Smooth muscle cell (in vitro differentiated cells): ENCODE measurements at regions not wholly inside any gene's neighbourhood (a gene's known extent, or its start where the extent isn't known, plus 50 kb on each side); places are given as distances from the start of the nearest gene placed in this dataset.

Experiments
- DNase-seq: peaks from one replicate; lab custom pipeline; 2025; ENCODE audit not compliant: unreplicated experiment; lab: John Stamatoyannopoulos, UW
- H2AFZ ChIP-seq: fragments of 200-600 bp; sonication (generic); 2 replicates; pipeline ENCODE4 v1.6.0; 2016; ENCODE audit warnings: antibody characterized with exemption, low read depth, mild to moderate bottlenecking
- H3F3A ChIP-seq: fragments of 200-600 bp; sonication (generic); 2 replicates; pipeline ENCODE4 v1.6.0; 2017; ENCODE audit warnings: antibody characterized with exemption, low read depth
- H3K27ac ChIP-seq: fragments of 200-600 bp; sonication (generic); 2 replicates; pipeline ENCODE4 v1.5.1; 2016; ENCODE audit warnings: low read depth, mild to moderate bottlenecking
- H3K27me3 ChIP-seq: fragments of 200-600 bp; sonication (generic); 2 replicates; pipeline ENCODE4 v1.6.1; 2016; ENCODE audit warnings: low read depth, mild to moderate bottlenecking
- H3K36me3 ChIP-seq: fragments of 200-600 bp; sonication (generic); 2 replicates; pipeline ENCODE4 v1.5.1; 2016; ENCODE audit warnings: low read depth
- H3K4me1 ChIP-seq: fragments of 200-600 bp; sonication (generic); 2 replicates; pipeline ENCODE4 v1.5.1; 2016; ENCODE audit warnings: low read depth
- H3K4me2 ChIP-seq: fragments of 200-600 bp; sonication (generic); 2 replicates; pipeline ENCODE4 v1.6.0; 2016; ENCODE audit warnings: mild to moderate bottlenecking
- H3K4me3 ChIP-seq: fragments of 200-600 bp; sonication (generic); 2 replicates; pipeline ENCODE4 v1.5.1; 2016; ENCODE audit warnings: mild to moderate bottlenecking
- H3K79me2 ChIP-seq: fragments of 200-600 bp; sonication (generic); 2 replicates; pipeline ENCODE4 v1.6.0; 2016; ENCODE audit warnings: low read depth, mild to moderate bottlenecking
- H3K9ac ChIP-seq: fragments of 200-600 bp; sonication (generic); 2 replicates; pipeline ENCODE4 v1.6.0; 2016; ENCODE audit warnings: low read depth
- H3K9me3 ChIP-seq: fragments of 200-600 bp; sonication (generic); replicated peaks from 2 replicates; pipeline ENCODE4 v1.5.1; 2016; ENCODE audit warnings: low read depth
- H4K20me1 ChIP-seq: fragments of 200-600 bp; sonication (generic); 2 replicates; pipeline ENCODE4 v1.6.0; 2016; ENCODE audit warnings: low read depth
- WGBS: methylation state at CpG from one replicate; pipeline ENCODE4 v1.1.7; 2016; ENCODE audit warnings: low lambda C conversion rate; 5-methylcytosine and 5-hydroxymethylcytosine counted together
- TF ChIP-seq, protein P1 (sequence below): fragments of 200-600 bp; sonication (generic); IDR thresholded peaks from 2 replicates; pipeline ENCODE4 v1.5.1; 2017; ENCODE audit warnings: borderline replicate concordance, mild to moderate bottlenecking, antibody characterized with exemption; ENCODE audit not compliant: insufficient read depth, poor library complexity, severe bottlenecking

DNA sequence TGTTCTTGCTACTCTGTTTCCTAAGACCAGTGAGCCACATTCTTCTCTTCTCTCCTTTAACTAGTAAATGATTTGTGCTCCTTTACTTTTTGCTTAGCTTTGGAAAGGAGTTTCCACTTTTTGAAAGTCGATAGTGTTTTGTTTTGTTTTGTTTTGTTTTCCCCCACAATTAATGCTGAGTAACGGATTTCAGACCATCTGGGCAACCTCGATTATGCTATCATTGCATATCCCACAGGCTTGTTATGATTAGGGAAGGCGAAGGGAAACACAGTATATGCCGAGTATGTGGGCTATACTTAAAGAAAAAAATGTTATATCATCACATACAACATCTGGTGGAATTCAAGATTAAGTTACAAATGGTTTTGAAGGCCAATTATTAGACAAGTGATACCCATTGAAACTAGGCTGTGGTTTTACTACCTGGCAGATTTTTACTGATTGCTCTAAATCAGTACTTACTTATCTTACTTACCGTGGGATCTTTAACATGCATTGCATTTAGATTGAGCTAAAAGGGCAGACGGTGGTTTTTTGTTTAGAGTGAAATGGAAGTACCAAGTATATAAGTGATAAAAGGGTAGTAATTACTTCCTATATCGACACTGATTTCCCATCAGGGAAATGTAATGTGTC, 361.3 kb upstream of the SOX9 start:
- H3F3A ChIP-seq = no peaks in the 10 kb centered on the region
- no peaks in the 10 kb centered on the region for H4K20me1 ChIP-seq
- TF ChIP-seq, protein P1, sequence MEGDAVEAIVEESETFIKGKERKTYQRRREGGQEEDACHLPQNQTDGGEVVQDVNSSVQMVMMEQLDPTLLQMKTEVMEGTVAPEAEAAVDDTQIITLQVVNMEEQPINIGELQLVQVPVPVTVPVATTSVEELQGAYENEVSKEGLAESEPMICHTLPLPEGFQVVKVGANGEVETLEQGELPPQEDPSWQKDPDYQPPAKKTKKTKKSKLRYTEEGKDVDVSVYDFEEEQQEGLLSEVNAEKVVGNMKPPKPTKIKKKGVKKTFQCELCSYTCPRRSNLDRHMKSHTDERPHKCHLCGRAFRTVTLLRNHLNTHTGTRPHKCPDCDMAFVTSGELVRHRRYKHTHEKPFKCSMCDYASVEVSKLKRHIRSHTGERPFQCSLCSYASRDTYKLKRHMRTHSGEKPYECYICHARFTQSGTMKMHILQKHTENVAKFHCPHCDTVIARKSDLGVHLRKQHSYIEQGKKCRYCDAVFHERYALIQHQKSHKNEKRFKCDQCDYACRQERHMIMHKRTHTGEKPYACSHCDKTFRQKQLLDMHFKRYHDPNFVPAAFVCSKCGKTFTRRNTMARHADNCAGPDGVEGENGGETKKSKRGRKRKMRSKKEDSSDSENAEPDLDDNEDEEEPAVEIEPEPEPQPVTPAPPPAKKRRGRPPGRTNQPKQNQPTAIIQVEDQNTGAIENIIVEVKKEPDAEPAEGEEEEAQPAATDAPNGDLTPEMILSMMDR = no peak
- no peak for DNase-seq
- H3K27ac ChIP-seq = no peak overlapping the region
- H3K4me3 ChIP-seq = no peak overlapping the region
- H3K79me2 ChIP-seq = no peaks in the 10 kb centered on the region
- H3K36me3 ChIP-seq = no peaks in the 10 kb centered on the region
- H2AFZ ChIP-seq = no peak overlapping the region
- H3K27me3 ChIP-seq = no peaks in the 10 kb centered on the region
- no peak overlapping the region for H3K9ac ChIP-seq
- H3K4me2 ChIP-seq = no peak overlapping the region
- no peaks in the 10 kb centered on the region for H3K9me3 ChIP-seq
- 70% methylated on average over 8 of the region's 8 CpGs for WGBS
- H3K4me1 ChIP-seq = no peaks in the 10 kb centered on the region

DNA sequence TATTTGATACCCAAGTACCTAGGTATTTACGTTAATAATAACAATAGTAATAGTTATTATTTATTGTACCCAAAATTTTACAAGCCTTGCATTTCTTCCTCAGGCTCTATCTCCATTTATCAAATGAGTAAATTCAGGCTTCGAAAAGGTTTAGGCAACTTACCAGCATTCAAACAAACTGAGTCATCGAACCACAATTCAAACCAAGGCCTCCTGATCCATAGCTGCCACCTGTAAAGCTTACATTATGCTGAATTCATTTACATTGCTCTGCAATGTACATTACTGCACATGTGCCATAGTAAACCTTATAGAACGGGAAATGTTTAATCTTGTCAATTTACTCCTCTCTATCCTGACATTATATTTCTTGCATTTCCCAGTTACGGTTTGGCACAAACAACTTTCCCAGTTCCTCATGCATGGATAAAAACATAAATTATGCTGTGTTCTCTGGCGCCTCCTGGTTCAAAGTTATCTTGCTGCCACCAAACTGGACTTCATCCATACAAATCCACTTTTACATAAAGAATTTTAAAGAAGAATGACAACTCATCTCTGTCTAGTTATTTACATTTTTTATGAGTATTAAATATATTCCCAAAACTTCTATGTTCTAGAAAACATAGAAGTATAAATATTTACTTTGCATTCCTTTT, 360.6 kb upstream of the SOX9 start:
- Histone ChIP-seq H3K27me3 (no peaks in the 10 kb centered on the region), H3K9me3 (no peaks in the 10 kb centered on the region), H2AFZ (no peak overlapping the region), H3K36me3 (no peaks in the 10 kb centered on the region), H3K79me2 (no peaks in the 10 kb centered on the region), H3K4me1 (no peaks in the 10 kb centered on the region), H3F3A (no peaks in the 10 kb centered on the region), H3K9ac (no peak overlapping the region), H3K4me2 (no peak overlapping the region), H3K4me3 (no peak overlapping the region), H3K27ac (no peak overlapping the region), H4K20me1 (no peaks in the 10 kb centered on the region)
- DNase-seq = no peak
- TF ChIP-seq, protein P1 = peak; percentile 9
- WGBS = 67% methylated on average over 6 of the region's 6 CpGs

DNA sequence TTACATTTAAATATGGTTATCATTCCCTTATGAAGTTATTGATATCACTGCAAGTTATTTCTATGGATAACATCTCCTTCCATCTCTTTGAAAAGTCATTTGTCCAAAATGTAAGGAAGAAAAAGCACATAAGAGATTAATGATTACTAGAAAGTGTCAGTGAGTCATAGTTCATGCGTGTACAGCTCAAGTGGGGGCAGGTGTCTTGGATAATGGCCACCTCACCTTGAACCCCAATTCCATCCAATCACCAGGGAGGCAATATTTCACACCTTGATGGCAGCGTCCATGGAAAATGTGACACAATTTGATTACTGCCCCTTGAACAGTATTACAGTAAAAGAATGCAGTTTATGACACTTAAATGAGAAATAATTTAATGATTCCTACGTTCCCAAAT, 358.3 kb upstream of the SOX9 start:
- DNase-seq = no peak
- Histone ChIP-seq H3K27me3 (no peaks in the 10 kb centered on the region), H3K36me3 (no peaks in the 10 kb centered on the region), H3F3A (no peaks in the 10 kb centered on the region), H3K9me3 (no peaks in the 10 kb centered on the region), H3K79me2 (no peaks in the 10 kb centered on the region), H3K4me2 (no peak overlapping the region), H4K20me1 (no peaks in the 10 kb centered on the region), H3K4me3 (no peak overlapping the region), H3K9ac (no peak overlapping the region), H3K4me1 (no peaks in the 10 kb centered on the region), H2AFZ (no peak overlapping the region), H3K27ac (no peak overlapping the region)
- 90% methylated on average over 3 of the region's 3 CpGs for WGBS
- TF ChIP-seq, protein P1 = no peak

DNA sequence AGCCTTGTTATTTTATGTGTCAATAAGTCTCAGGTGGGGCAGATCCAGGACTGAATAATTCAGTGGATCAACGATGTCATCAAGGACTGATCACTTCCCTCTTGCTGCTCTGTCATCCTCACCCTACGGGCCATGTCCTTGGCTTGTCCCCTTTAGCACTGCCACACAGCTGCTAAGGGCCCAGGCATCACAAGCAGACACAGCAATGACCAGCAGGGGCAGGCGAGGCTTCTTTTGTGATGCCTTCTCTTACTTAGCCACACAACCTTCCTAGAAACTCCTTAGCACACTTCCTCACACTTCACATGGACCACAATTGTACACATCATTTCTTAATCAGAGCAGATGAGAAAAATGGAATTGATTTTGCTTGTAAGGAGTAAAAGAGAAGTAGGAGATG, 356.3 kb upstream of the SOX9 start:
- TF ChIP-seq, protein P1 = peak; percentile 23
- WGBS = 50% methylated on average over 3 of the region's 3 CpGs
- H3K27ac ChIP-seq = no peak overlapping the region

More for the DNA sequence above, 356.3 kb upstream of the SOX9 start:
- H3K36me3 ChIP-seq = no peaks in the 10 kb centered on the region
- no peak overlapping the region for H3K4me2 ChIP-seq
- no peak overlapping the region for H3K4me3 ChIP-seq
- no peaks in the 10 kb centered on the region for H3F3A ChIP-seq
- H3K4me1 ChIP-seq = no peaks in the 10 kb centered on the region
- H3K9me3 ChIP-seq = no peaks in the 10 kb centered on the region
- DNase-seq = no peak
- H2AFZ ChIP-seq = no peak overlapping the region
- H4K20me1 ChIP-seq = no peaks in the 10 kb centered on the region
- no peak overlapping the region for H3K9ac ChIP-seq
- no peaks in the 10 kb centered on the region for H3K27me3 ChIP-seq
- no peaks in the 10 kb centered on the region for H3K79me2 ChIP-seq
